ENCODE measurements at regions not wholly inside any gene's neighbourhood (a gene's known extent, or its start where the extent isn't known, plus 50 kb on each side); places are given as distances from the start of the nearest gene placed in this dataset.

- no peak overlapping the region for H3K4me3 ChIP-seq (ENCODE audit: low read depth, low read length)
- DNase-seq (ENCODE audit: low read depth): peak; percentile 94
- no peak for TF ChIP-seq CTCF (conservative IDR thresholded peaks at IDR 0.05; ENCODE audit: low read depth, low read length)
Measured at GRCh38 chr9:13719981-13720676, 440.6 kb upstream of the MPDZ start.

GRCh38 chr9:13719446-13719845, 440.0 kb upstream of the MPDZ start:
- no peak for TF ChIP-seq CTCF (conservative IDR thresholded peaks at IDR 0.05; ENCODE audit: low read depth, low read length)
- DNase-seq (ENCODE audit: low read depth): peak; percentile 53
- H3K4me3 ChIP-seq (ENCODE audit: low read depth, low read length): no peak overlapping the region

- no peak for TF ChIP-seq CTCF (conservative IDR thresholded peaks at IDR 0.05; ENCODE audit: low read depth, low read length)
- DNase-seq (ENCODE audit: low read depth): peak; percentile 38
- no peak overlapping the region for H3K4me3 ChIP-seq (ENCODE audit: low read depth, low read length)
Measured at GRCh38 chr9:13718539-13718938, 439.0 kb upstream of the MPDZ start.

GRCh38 chr9:13718086-13718485, 438.6 kb upstream of the MPDZ start:
- no peak for TF ChIP-seq CTCF (conservative IDR thresholded peaks at IDR 0.05; ENCODE audit: low read depth, low read length)
- peak; percentile 53 for DNase-seq (ENCODE audit: low read depth)
- H3K4me3 ChIP-seq (ENCODE audit: low read depth, low read length): no peak overlapping the region

DNA sequence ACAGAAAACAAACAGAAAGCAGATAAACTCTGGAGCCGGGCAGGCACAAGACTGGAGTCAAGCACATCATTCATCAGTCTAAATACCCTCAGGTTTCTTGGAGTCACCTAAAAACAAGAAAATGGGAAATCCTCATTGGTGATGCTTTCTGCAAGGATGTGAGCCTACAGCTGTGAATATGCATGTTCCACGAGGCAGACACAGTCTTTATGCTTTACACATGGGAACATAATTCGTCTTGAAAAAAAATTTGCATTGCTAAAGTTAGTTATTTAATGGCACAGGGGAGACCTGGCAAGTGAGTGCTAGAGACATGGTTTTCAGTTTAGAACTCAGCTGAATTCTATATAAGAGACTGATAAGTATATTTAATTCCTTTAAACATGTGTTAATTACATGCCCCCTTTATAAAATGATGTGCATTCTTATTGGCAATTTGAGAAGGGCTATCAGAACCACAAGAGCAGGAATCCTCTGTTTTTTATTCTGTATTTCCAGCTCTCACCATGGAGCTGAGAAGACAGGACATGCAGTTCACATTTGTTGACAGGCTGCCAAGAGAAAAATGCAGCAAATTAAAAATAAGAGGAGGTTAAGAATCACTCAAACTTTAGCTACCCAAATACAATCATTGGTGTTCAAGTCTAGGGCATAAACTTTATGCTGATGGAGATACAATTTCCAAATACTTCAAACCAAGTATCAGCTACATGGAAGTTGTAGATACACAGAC, 438.0 kb upstream of the MPDZ start:
- peak; percentile 70 for DNase-seq (ENCODE audit: low read depth)
- TF ChIP-seq CTCF (conservative IDR thresholded peaks at IDR 0.05; ENCODE audit: low read depth, low read length): no peak
- H3K4me3 ChIP-seq (ENCODE audit: low read depth, low read length): no peak overlapping the region

- no peak for TF ChIP-seq CTCF (conservative IDR thresholded peaks at IDR 0.05; ENCODE audit: low read depth, low read length)
- H3K4me3 ChIP-seq (ENCODE audit: low read depth, low read length): no peak overlapping the region
- no peak for DNase-seq (ENCODE audit: low read depth)
Measured at GRCh38 chr9:13716601-13717321, 437.3 kb upstream of the MPDZ start.

All from choroid plexus epithelial cell (primary cell).